Muscle layer of duodenum (tissue), 2 donors: ENCODE measurements at regions not wholly inside any gene's neighbourhood (a gene's known extent, or its start where the extent isn't known, plus 50 kb on each side); places are given as distances from the start of the nearest gene placed in this dataset.

Experiments
- H3K27ac ChIP-seq: one replicate; pipeline ENCODE4 v1.7.0; 2013; ENCODE audit warnings: mild to moderate bottlenecking, low read length
- H3K27me3 ChIP-seq: one replicate; pipeline ENCODE4 v1.7.0; 2013; ENCODE audit warnings: low read depth, mild to moderate bottlenecking, control low read depth, low read length
- H3K36me3 ChIP-seq, 2 donors: one replicate each; pipeline ENCODE4 v1.7.0; 2013; ENCODE audit warnings: low read length in 2 of 2, control low read depth in 1 of 2, mild to moderate bottlenecking in 1 of 2; ENCODE audit not compliant: insufficient read depth in 2 of 2, control insufficient read depth in 1 of 2
- H3K4me1 ChIP-seq, 2 donors: one replicate each; pipeline ENCODE4 v1.7.0; 2013; ENCODE audit warnings: low read length in 2 of 2, mild to moderate bottlenecking in 2 of 2, control low read depth in 1 of 2, moderate library complexity in 1 of 2; ENCODE audit not compliant: insufficient read depth in 2 of 2, control insufficient read depth in 1 of 2
- H3K4me3 ChIP-seq, 2 donors: one replicate each; pipeline ENCODE4 v1.7.0; 2013; ENCODE audit warnings: low read length in 2 of 2, low read depth in 1 of 2, mild to moderate bottlenecking in 1 of 2
- H3K9me3 ChIP-seq, 2 donors: one replicate each; pipeline ENCODE4 v1.7.0; 2013; ENCODE audit warnings: low read length in 2 of 2, control low read depth in 1 of 2, mild to moderate bottlenecking in 1 of 2; ENCODE audit not compliant: control insufficient read depth in 1 of 2
- donor health status: healthy.

DNA sequence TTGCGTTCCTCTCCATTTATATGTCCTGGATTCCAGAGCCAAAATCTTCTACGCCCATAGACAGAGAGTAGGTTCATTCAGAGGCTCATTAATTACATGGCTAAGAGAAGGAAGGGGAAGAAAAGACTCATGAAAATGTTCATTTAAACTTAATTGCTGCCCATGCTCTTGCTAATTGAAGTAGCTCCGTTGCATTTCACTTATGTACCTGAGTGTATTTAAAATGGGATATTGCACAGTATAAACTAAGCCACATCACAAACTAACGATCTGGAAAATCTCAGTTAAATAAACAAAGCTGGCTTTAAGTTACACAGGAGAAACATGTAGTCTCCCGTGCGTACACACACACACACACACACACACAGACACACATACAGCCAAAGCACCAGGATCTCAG, 269.2 kb downstream of the CDC5L start:
- Histone ChIP-seq H3K36me3 (no peaks in the 10 kb centered on the region), H3K4me1 (peaks cover 9 to 14% of the 10 kb centered on the region in 2 donors), H3K4me3 (no peak overlapping the region)

GRCh38 chr6:44657206-44657819, 269.8 kb downstream of the CDC5L start:
- H3K27ac ChIP-seq, result no peak overlapping the region

More for the DNA sequence above, 269.2 kb downstream of the CDC5L start:
- Histone ChIP-seq H3K9me3 (no peaks in the 10 kb centered on the region), H3K27ac (no peak overlapping the region), H3K27me3 (no peaks in the 10 kb centered on the region)

GRCh38 chr6:44658571-44658970, 271.1 kb downstream of the CDC5L start:
- no peaks in the 10 kb centered on the region for H3K36me3 ChIP-seq
- no peak overlapping the region for H3K4me3 ChIP-seq
- no peaks in the 10 kb centered on the region for H3K9me3 ChIP-seq
- peaks cover 7 to 12% of the 10 kb centered on the region in 2 donors for H3K4me1 ChIP-seq
- no peaks in the 10 kb centered on the region for H3K27me3 ChIP-seq
- H3K27ac ChIP-seq, result no peak overlapping the region

More at GRCh38 chr6:44657206-44657819, 269.8 kb downstream of the CDC5L start:
- Histone ChIP-seq H3K36me3 (no peaks in the 10 kb centered on the region), H3K9me3 (no peaks in the 10 kb centered on the region), H3K27me3 (no peaks in the 10 kb centered on the region), H3K4me3 (no peak overlapping the region), H3K4me1 (peaks cover 9 to 14% of the 10 kb centered on the region in 2 donors)

- Histone ChIP-seq H3K4me3 (no peak overlapping the region), H3K27ac (no peak overlapping the region), H3K9me3 (no peaks in the 10 kb centered on the region), H3K36me3 (no peaks in the 10 kb centered on the region), H3K4me1 (peaks cover 0 to 8% of the 10 kb centered on the region in 2 donors), H3K27me3 (no peaks in the 10 kb centered on the region)
Observed at GRCh38 chr6:44659726-44660125, 272.2 kb downstream of the CDC5L start.

- H3K36me3 ChIP-seq, result no peaks in the 10 kb centered on the region
- H3K27ac ChIP-seq, result no peak overlapping the region
- no peak overlapping the region for H3K4me3 ChIP-seq
- no peaks in the 10 kb centered on the region for H3K9me3 ChIP-seq
- H3K27me3 ChIP-seq, result no peaks in the 10 kb centered on the region
- peaks cover 0 to 2% of the 10 kb centered on the region in 2 donors for H3K4me1 ChIP-seq
Observed at GRCh38 chr6:44660561-44661220, 273.2 kb downstream of the CDC5L start.

DNA sequence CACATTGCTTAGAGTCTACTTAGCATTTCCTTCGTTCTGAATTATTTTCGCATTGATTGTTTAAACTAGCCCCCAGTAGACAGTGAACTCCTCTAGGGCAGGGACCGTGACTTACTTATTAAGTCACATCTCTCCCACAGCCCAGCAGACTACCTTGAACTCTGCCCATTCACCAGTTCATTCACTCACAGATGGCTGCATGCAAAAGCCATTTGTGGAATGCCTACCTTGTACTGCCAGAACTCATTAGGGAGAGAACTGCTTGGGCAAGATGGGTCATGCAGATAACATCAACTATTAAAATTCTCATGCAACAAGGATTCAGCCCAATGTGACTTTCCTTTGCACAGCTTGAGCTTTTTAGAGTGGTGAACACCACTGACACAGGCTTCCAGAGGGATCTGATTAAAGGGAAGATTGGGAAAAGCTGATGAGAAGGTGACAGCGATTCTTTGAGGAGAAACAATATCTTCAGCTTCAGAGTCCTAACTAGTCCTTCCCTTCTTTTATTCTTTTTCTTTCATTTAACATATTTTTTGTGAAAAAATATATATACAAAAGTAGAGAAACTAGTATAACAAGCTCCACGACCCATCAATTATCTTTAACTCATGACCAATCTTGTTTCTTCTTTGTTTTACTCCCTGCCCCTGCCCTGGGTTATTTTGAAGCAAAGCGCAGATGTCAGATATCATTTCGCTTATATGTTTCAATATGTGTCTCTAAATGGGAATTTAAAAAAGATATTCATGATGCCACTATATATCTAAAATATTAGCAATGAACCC, 273.9 kb downstream of the CDC5L start:
- H3K4me3 ChIP-seq, result no peak overlapping the region
- no peaks in the 10 kb centered on the region for H3K4me1 ChIP-seq
- no peak overlapping the region for H3K27ac ChIP-seq
- H3K36me3 ChIP-seq, result no peaks in the 10 kb centered on the region
- H3K9me3 ChIP-seq, result no peaks in the 10 kb centered on the region
- H3K27me3 ChIP-seq, result no peaks in the 10 kb centered on the region

DNA sequence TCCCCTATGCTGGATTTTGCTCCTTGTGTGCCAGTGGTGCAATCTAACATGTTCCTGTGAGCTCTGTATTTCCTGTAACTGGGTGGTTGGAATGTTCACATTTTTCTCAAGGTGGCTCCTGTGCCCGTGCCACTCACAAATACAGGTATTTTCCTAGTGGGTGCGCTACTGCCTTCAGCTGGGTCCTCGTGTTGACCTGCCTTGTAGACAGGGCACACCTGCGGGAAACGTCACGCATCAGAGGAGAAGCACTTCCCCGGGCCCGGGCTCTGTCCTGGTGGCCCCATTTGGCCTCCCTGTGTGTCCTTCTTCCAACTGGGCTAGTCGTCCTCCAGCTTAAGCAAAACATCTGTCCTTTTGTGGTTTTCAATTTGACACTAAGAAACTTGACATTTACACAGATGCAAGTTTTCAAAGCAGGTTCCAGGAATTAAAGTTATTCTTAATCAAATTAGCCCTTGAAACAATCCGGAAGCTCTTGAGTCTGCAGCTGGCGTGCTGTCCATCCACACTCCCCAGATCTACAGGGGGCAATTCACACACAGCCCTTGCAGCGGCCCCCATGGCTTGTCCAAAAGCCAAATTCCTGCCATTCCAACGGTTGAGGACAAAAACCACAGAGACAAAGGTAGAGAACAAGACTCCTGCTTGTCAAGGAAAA, 275.1 kb downstream of the CDC5L start:
- H3K27me3 ChIP-seq, result no peaks in the 10 kb centered on the region
- H3K9me3 ChIP-seq, result no peaks in the 10 kb centered on the region
- no peaks in the 10 kb centered on the region for H3K4me1 ChIP-seq
- no peaks in the 10 kb centered on the region for H3K36me3 ChIP-seq
- no peak overlapping the region for H3K27ac ChIP-seq
- no peak overlapping the region for H3K4me3 ChIP-seq

GRCh38 chr6:44663860-44664634, 276.5 kb downstream of the CDC5L start:
- Histone ChIP-seq H3K36me3 (no peaks in the 10 kb centered on the region), H3K9me3 (no peaks in the 10 kb centered on the region), H3K27ac (no peak overlapping the region), H3K4me3 (no peak overlapping the region), H3K4me1 (no peaks in the 10 kb centered on the region), H3K27me3 (no peaks in the 10 kb centered on the region)

DNA sequence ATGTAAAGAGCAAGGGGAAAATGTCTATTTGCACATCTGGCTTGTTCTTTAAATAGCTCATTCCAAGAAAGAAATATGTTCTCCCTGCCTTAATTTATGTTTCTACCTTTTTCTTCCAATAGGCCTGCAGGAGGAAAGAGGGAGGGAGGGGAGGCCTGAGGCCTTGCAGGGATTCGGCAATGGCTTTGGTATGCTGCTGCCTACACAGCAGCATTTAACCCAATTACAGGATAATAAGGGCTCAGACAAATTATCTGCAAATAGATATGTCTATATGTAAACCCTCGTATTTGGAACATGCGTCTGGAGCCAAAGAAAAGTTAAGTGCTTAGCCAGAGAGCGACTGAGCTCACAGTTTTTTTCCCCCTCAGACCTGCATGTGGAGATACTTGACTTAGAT, 277.2 kb downstream of the CDC5L start:
- no peak overlapping the region for H3K4me3 ChIP-seq
- no peaks in the 10 kb centered on the region for H3K36me3 ChIP-seq
- no peaks in the 10 kb centered on the region for H3K4me1 ChIP-seq
- no peaks in the 10 kb centered on the region for H3K27me3 ChIP-seq
- H3K9me3 ChIP-seq, result no peaks in the 10 kb centered on the region
- no peak overlapping the region for H3K27ac ChIP-seq

GRCh38 chr6:44665143-44665542, 277.6 kb downstream of the CDC5L start:
- no peaks in the 10 kb centered on the region for H3K4me1 ChIP-seq
- no peaks in the 10 kb centered on the region for H3K36me3 ChIP-seq
- no peak overlapping the region for H3K4me3 ChIP-seq
- no peak overlapping the region for H3K27ac ChIP-seq
- H3K9me3 ChIP-seq, result no peaks in the 10 kb centered on the region
- no peaks in the 10 kb centered on the region for H3K27me3 ChIP-seq
